LHCN-M2 (cell line): ENCODE measurements at regions not wholly inside any gene's neighbourhood (a gene's known extent, or its start where the extent isn't known, plus 50 kb on each side); places are given as distances from the start of the nearest gene placed in this dataset.
A peak's percentile ranks its signal among the peaks of the same experiment; 100 is the strongest.

Experiments
- DNase-seq: peaks from one replicate; pipeline ENCODE4 v3.0.0-alpha.2; 2012; ENCODE audit warnings: low read depth

GRCh38 chr13:34308725-34309124 lies 490.8 kb downstream of the RFC3 start:
- no peak for DNase-seq

- peak; percentile 39 for DNase-seq
Measured at GRCh38 chr13:34310539-34310938, 492.6 kb downstream of the RFC3 start.

GRCh38 chr13:34311251-34311650 lies 493.3 kb downstream of the RFC3 start:
- no peak for DNase-seq

GRCh38 chr13:34312578-34312977 lies 494.6 kb downstream of the RFC3 start:
- no peak for DNase-seq

- no peak for DNase-seq
Measured at GRCh38 chr13:34320084-34320483, 502.1 kb downstream of the RFC3 start.

- DNase-seq, result no peak
Measured at GRCh38 chr13:34322014-34322742, 504.2 kb downstream of the RFC3 start.

- DNase-seq, result no peak
Measured at GRCh38 chr13:34322743-34323074, 504.8 kb downstream of the RFC3 start.

GRCh38 chr13:34335014-34336007 lies 517.4 kb downstream of the RFC3 start:
- no peak for DNase-seq

GRCh38 chr13:34338102-34338501 lies 520.2 kb downstream of the RFC3 start:
- no peak for DNase-seq

- DNase-seq, result peak; percentile 65
Measured at GRCh38 chr13:34340534-34340933, 522.6 kb downstream of the RFC3 start.

GRCh38 chr13:34343413-34343940 lies 525.5 kb downstream of the RFC3 start:
- no peak for DNase-seq

GRCh38 chr13:34344816-34345215 lies 526.9 kb downstream of the RFC3 start:
- no peak for DNase-seq

GRCh38 chr13:34345258-34345965 lies 527.5 kb downstream of the RFC3 start:
- DNase-seq, result no peak

- DNase-seq, result no peak
Measured at GRCh38 chr13:34346626-34347025, 528.7 kb downstream of the RFC3 start.

GRCh38 chr13:34347784-34348573 lies 530.0 kb downstream of the RFC3 start:
- DNase-seq, result no peak

- peak; percentile 99 for DNase-seq
Measured at GRCh38 chr13:34349091-34349722, 531.3 kb downstream of the RFC3 start.

- DNase-seq, result no peak
Measured at GRCh38 chr13:34350671-34351070, 532.7 kb downstream of the RFC3 start.

- DNase-seq, result no peak
Measured at GRCh38 chr13:34351134-34351533, 533.2 kb downstream of the RFC3 start.

GRCh38 chr13:34352958-34353357 lies 535.0 kb downstream of the RFC3 start:
- DNase-seq, result no peak

GRCh38 chr13:34356686-34357434 lies 538.9 kb downstream of the RFC3 start:
- no peak for DNase-seq
